ENCODE measurements at regions not wholly inside any gene's neighbourhood (a gene's known extent, or its start where the extent isn't known, plus 50 kb on each side); places are given as distances from the start of the nearest gene placed in this dataset.

DNA sequence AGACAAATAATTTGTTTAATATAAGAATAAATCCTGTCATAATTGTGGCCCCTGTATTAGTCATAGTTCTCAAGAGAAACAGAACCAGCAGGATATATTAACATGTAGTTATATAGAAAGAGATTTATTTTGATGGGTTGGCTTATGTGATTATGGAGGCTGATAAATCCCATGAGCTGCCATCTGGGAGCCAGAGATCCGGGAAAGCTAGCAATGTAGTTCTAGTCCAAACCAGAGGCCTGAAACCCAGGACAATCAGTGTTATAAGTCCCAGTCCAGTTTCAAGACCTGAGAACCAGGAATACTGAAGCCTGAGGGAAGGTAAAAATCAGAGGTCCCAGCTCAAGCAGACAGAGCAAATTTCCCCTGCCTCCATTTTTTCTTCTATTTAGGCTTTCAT lies 435.8 kb downstream of the RPL10L start (continued):
- TF ChIP-seq, protein P1, sequence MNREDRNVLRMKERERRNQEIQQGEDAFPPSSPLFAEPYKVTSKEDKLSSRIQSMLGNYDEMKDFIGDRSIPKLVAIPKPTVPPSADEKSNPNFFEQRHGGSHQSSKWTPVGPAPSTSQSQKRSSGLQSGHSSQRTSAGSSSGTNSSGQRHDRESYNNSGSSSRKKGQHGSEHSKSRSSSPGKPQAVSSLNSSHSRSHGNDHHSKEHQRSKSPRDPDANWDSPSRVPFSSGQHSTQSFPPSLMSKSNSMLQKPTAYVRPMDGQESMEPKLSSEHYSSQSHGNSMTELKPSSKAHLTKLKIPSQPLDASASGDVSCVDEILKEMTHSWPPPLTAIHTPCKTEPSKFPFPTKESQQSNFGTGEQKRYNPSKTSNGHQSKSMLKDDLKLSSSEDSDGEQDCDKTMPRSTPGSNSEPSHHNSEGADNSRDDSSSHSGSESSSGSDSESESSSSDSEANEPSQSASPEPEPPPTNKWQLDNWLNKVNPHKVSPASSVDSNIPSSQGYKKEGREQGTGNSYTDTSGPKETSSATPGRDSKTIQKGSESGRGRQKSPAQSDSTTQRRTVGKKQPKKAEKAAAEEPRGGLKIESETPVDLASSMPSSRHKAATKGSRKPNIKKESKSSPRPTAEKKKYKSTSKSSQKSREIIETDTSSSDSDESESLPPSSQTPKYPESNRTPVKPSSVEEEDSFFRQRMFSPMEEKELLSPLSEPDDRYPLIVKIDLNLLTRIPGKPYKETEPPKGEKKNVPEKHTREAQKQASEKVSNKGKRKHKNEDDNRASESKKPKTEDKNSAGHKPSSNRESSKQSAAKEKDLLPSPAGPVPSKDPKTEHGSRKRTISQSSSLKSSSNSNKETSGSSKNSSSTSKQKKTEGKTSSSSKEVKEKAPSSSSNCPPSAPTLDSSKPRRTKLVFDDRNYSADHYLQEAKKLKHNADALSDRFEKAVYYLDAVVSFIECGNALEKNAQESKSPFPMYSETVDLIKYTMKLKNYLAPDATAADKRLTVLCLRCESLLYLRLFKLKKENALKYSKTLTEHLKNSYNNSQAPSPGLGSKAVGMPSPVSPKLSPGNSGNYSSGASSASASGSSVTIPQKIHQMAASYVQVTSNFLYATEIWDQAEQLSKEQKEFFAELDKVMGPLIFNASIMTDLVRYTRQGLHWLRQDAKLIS (CRISPR knock-in tag; IDR thresholded peaks at IDR 0.05; ENCODE audit: borderline replicate concordance): no peak

DNA sequence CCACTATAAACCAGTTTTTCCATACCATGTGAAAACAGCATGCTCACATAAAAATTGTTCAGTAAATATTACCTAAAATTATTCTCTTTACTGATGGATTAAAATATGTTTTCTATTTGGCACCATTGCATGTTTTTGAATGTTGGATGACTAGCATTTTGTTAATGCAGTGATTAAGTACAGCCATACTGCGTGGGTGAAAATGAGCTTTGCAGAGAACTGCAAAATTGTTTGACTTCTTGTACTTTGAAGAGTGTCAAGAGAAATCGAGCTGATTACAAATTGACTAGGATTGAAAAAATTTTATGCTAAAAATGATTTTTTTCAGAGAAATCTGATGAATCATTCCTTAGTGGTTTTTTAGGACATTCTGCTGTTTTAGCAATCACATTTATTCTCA lies 452.9 kb downstream of the RPL10L start:
- POLR2A ChIA-PET: interaction anchor here (0.6 kb wide), 1 partner anchor 37 kb away, joined by 4 read pairs; no protein-coding TSS in a partner anchor
- H3K9me3 Mint-ChIP-seq: peaks cover 11% of the 10 kb centered on the region
- DNase-seq (ENCODE audit: low spot score): no peak
- H3K36me3 Mint-ChIP-seq: no peaks in the 10 kb centered on the region
- peaks cover 10% of the 10 kb centered on the region for H3K4me1 Mint-ChIP-seq
- H3K27me3 Mint-ChIP-seq (ENCODE audit: low read depth): no peaks in the 10 kb centered on the region
- H3K4me3 Mint-ChIP-seq: no peak overlapping the region
- CTCF ChIA-PET: no interaction called here
- ATAC-seq: no peak
- no peak overlapping the region for H3K27ac Mint-ChIP-seq
- TF ChIP-seq FOXJ3 (CRISPR knock-in tag; IDR thresholded peaks at IDR 0.05; ENCODE audit: borderline replicate concordance) (no peak), FOXP1 (CRISPR knock-in tag; IDR thresholded peaks at IDR 0.05; ENCODE audit: borderline replicate concordance) (no peak), MYBL2 (CRISPR knock-in tag; IDR thresholded peaks at IDR 0.05) (no peak), SMAD3 (CRISPR knock-in tag; IDR thresholded peaks at IDR 0.05; ENCODE audit: borderline replicate concordance) (no peak), HMGA2 (CRISPR knock-in tag; IDR thresholded peaks at IDR 0.05) (no peak), ZNF416 (CRISPR knock-in tag; IDR thresholded peaks at IDR 0.05) (no peak), GTF2I (CRISPR knock-in tag; conservative IDR thresholded peaks at IDR 0.05) (no peak)
- TF ChIP-seq, protein P2, sequence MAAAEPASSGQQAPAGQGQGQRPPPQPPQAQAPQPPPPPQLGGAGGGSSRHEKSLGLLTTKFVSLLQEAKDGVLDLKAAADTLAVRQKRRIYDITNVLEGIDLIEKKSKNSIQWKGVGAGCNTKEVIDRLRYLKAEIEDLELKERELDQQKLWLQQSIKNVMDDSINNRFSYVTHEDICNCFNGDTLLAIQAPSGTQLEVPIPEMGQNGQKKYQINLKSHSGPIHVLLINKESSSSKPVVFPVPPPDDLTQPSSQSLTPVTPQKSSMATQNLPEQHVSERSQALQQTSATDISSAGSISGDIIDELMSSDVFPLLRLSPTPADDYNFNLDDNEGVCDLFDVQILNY (CRISPR knock-in tag; IDR thresholded peaks at IDR 0.05): no peak
- TF ChIP-seq, protein P3, sequence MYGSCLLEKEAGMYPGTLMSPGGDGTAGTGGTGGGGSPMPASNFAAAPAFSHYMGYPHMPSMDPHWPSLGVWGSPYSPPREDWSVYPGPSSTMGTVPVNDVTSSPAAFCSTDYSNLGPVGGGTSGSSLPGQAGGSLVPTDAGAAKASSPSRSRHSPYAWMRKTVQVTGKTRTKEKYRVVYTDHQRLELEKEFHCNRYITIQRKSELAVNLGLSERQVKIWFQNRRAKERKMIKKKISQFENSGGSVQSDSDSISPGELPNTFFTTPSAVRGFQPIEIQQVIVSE (CRISPR knock-in tag; IDR thresholded peaks at IDR 0.05; ENCODE audit: borderline replicate concordance): no peak
- TF ChIP-seq, protein P4, sequence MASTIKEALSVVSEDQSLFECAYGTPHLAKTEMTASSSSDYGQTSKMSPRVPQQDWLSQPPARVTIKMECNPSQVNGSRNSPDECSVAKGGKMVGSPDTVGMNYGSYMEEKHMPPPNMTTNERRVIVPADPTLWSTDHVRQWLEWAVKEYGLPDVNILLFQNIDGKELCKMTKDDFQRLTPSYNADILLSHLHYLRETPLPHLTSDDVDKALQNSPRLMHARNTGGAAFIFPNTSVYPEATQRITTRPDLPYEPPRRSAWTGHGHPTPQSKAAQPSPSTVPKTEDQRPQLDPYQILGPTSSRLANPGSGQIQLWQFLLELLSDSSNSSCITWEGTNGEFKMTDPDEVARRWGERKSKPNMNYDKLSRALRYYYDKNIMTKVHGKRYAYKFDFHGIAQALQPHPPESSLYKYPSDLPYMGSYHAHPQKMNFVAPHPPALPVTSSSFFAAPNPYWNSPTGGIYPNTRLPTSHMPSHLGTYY (CRISPR knock-in tag; IDR thresholded peaks at IDR 0.05): no peak

DNA sequence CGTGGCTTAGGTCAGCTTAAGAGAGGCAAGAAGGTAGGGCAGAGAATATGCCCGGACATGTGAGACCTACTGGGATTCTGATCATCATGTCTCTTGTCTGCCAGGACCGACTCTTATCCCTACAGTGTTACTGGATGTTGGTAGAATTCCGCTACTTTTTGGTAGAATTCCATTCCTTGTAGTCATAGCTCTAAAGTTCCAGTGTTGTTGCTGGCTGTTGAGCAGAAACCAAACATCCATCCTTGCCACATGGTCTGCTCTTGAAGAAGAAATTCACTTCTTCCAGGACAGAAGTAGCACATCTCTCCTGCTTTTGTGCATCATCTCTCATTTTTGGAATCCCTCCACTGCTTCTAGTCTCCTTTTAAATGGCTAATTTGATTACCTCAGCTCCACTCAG lies 453.7 kb downstream of the RPL10L start:
- Mint-ChIP-seq H3K27me3 (ENCODE audit: low read depth) (no peaks in the 10 kb centered on the region), H3K9me3 (peaks cover 10% of the 10 kb centered on the region), H3K4me3 (no peak overlapping the region), H3K36me3 (no peaks in the 10 kb centered on the region), H3K27ac (0 out of 2 replicates have a peak overlapping the region, but pooled peaks have one; percentile 15), H3K4me1 (peaks cover 10% of the 10 kb centered on the region)
- ATAC-seq (peak; percentile 48), DNase-seq (ENCODE audit: low spot score) (no peak)
- CTCF ChIA-PET: no interaction called here
- POLR2A ChIA-PET: no interaction called here
- TF ChIP-seq RELA (CRISPR knock-in tag; IDR thresholded peaks at IDR 0.05; ENCODE audit: borderline replicate concordance): no peak
- no peak for TF ChIP-seq SP1 (CRISPR knock-in tag; conservative IDR thresholded peaks at IDR 0.05)
- TF ChIP-seq FOXK1 (CRISPR knock-in tag; IDR thresholded peaks at IDR 0.05): no peak
- no peak for TF ChIP-seq ELF4 (CRISPR knock-in tag; IDR thresholded peaks at IDR 0.05; ENCODE audit: low read depth)
- TF ChIP-seq, protein P5, sequence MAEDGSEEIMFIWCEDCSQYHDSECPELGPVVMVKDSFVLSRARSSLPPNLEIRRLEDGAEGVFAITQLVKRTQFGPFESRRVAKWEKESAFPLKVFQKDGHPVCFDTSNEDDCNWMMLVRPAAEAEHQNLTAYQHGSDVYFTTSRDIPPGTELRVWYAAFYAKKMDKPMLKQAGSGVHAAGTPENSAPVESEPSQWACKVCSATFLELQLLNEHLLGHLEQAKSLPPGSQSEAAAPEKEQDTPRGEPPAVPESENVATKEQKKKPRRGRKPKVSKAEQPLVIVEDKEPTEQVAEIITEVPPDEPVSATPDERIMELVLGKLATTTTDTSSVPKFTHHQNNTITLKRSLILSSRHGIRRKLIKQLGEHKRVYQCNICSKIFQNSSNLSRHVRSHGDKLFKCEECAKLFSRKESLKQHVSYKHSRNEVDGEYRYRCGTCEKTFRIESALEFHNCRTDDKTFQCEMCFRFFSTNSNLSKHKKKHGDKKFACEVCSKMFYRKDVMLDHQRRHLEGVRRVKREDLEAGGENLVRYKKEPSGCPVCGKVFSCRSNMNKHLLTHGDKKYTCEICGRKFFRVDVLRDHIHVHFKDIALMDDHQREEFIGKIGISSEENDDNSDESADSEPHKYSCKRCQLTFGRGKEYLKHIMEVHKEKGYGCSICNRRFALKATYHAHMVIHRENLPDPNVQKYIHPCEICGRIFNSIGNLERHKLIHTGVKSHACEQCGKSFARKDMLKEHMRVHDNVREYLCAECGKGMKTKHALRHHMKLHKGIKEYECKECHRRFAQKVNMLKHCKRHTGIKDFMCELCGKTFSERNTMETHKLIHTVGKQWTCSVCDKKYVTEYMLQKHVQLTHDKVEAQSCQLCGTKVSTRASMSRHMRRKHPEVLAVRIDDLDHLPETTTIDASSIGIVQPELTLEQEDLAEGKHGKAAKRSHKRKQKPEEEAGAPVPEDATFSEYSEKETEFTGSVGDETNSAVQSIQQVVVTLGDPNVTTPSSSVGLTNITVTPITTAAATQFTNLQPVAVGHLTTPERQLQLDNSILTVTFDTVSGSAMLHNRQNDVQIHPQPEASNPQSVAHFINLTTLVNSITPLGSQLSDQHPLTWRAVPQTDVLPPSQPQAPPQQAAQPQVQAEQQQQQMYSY (CRISPR knock-in tag; IDR thresholded peaks at IDR 0.05): no peak
- TF ChIP-seq, protein P1 (CRISPR knock-in tag; IDR thresholded peaks at IDR 0.05; ENCODE audit: borderline replicate concordance): no peak
- TF ChIP-seq, protein P6, sequence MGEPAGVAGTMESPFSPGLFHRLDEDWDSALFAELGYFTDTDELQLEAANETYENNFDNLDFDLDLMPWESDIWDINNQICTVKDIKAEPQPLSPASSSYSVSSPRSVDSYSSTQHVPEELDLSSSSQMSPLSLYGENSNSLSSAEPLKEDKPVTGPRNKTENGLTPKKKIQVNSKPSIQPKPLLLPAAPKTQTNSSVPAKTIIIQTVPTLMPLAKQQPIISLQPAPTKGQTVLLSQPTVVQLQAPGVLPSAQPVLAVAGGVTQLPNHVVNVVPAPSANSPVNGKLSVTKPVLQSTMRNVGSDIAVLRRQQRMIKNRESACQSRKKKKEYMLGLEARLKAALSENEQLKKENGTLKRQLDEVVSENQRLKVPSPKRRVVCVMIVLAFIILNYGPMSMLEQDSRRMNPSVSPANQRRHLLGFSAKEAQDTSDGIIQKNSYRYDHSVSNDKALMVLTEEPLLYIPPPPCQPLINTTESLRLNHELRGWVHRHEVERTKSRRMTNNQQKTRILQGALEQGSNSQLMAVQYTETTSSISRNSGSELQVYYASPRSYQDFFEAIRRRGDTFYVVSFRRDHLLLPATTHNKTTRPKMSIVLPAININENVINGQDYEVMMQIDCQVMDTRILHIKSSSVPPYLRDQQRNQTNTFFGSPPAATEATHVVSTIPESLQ (CRISPR knock-in tag; IDR thresholded peaks at IDR 0.05): no peak
